HG03135 (cell line): ENCODE measurements at regions not wholly inside any gene's neighbourhood (a gene's known extent, or its start where the extent isn't known, plus 50 kb on each side); places are given as distances from the start of the nearest gene placed in this dataset.
"Not testable (repeated sequence)": the region's sequence is repeated elsewhere in the genome, so short reads cannot be mapped to it uniquely, and the experiment has no call there.

Source experiments
- ATAC-seq: cut with Tn5 transposase; IDR thresholded peaks from one replicate; pipeline ENCODE4 v1.9.1; 2021; ENCODE audit warnings: mild to moderate bottlenecking, moderate library complexity; ENCODE audit not compliant: unreplicated experiment

DNA sequence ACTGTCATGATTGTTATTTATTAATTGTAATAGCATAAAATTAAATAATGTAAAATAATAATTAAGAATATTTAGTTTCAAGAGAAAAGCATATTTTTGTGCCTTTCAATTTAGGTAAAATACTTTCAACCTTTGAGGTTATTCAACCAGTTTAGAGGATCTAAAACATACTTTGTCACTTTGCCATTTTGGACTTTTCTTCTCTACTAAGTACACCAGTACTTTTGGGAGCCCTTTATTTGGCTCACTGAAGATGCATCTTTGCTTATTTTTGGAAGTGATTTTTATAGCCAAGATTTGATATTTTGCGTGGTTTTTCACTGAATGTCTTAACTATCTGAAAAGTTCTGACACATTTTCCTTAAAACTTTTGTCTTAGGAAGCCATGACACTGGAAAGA lies 860.5 kb downstream of the SORCS1 start:
- no peak for ATAC-seq

DNA sequence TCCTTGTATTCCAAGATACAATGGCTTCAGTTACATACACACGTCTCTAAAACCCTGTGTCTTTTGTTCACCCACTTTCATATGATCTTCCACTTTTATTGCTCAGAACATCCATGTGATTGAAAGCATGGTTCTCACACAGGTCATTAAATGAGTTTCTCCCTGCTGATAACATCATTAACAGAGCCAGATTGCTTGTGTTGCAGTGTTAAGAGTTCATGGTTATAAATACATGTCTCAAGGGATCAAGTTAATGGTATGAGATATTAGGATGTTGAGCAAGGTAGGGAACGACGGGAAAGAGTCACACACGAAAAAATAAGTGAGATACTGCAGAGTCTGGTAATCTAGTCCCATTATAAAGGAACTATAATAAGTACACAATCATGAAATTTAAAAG lies 861.5 kb downstream of the SORCS1 start:
- ATAC-seq: no peak

DNA sequence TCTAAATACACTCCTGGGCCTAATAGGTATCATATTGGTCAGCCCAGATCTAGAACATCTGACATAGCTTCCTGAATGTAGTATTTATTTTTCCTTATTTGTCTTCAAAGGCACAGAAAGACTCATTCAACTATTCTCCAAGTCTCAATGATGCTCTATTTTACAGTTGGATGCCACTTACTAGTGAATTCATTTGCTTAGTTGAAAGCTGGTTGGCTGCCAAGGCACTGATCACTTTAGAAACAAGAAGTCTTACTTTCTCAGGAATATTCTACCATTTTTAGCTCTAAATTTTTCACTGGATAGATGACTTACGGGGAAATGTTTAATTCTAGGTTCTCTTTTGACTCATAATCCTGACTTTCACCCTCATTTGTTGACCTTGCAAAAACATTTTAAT lies 863.4 kb downstream of the SORCS1 start:
- no peak for ATAC-seq

DNA sequence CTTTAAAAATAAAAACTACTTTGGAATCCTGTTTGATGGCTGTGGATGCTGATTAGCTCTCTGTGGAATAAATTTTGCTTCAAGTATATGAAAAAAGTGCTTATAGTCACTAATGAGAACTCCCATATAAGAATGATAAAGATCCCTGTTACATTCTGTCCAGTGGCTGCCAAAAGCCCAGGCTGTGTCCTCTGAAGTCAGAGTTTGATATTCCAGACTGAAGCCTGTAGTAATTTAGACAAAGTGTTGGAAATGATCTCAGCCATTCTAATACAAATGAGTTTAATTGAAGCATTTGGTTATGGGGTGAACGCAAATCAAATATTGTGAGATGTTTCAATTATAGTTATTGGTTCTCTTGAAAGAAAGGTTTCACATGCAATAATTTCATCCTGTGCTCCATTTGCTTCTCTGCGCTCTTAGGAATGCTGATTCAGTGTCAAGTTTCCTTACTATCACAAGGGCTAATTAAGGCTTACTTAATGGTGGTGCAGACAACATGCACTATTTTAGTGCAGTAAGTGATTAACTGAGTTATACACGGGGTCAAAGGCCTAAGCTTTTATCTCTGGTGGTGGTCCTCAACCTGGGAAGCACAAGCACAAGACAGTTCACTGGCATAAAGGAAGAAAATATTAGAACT lies 867.6 kb downstream of the SORCS1 start:
- ATAC-seq: no peak

DNA sequence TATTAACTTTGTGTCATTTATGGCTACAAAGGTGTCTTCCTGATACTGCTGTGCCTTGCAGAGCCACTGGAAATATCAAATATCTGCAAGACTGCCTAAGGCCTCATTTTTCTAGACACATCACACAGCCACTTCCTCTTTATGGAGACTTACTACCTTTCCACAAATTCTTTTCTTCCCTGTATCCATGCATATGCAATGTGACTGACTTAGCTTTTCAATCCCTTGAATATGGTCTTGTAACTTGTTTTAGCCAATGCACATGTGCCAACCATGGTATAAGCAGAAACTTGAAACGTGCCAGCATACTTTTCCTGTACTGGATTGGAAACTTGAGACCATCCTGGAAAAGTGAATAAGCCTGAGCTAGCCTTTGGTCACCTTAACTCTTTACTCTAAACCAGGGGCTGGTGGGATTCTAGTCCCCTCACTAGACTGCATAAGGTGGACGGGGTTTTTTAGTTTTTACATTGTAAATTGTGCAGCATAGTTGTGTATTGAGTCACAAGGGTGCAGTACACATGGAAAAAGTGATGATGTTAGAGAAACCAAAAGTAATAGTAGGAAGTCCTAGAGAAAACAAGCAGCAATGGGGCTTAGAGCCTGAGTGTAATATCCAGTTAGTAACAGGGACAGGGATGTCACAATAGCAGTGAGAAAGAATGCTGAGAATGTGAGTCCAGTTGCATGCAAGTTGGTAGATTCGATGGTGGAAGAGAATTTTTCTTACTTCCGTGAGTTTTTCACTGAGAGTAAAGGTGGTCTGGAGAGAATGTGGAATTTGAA lies 879.5 kb downstream of the SORCS1 start:
- no peak for ATAC-seq

DNA sequence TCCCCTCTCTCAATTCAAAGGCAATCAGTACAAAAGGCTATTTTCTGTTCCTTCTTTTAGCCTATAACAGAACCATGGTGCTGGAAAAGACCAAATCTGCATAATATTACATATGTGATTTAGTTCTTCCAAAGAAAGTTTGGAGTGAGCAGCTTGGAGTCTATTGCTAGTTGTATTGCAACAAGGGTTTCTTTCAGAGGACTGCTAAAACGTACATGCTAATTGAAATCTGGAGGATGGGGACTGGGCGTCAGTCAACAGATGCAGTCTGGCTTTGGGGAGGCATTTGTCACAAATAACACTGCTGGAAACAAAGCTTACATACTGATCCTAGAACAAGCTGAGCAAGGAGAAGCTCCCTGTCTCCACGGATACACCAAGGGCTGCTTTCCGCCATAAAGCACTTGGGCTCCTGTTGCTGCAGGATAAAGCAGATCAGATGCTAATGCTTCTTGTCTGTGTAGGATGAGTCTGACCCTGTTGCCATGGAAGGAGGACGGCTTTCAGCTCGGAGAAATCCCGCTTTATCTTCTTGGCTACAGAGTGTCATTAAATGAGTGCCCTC lies 883.5 kb downstream of the SORCS1 start:
- ATAC-seq: no peak

DNA sequence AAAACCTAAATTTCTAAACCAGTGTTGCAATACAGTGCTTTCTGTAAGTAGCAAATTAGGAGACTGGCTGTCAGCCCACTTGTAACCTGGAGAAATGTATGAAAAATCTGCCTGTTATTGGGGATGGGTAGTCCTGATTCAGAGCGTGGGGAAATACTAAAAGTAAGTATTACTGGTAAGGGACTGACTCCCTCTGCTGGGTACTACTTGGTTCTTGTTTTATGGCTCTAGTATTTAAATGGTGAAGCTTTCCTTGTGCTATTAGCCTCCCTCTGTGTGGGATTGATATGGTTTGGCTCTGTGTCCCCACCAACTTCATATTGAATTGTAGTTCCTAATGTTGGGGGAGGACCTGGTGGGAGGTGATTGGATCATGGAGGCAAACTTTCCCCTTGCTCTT lies 886.1 kb downstream of the SORCS1 start:
- no peak for ATAC-seq

DNA sequence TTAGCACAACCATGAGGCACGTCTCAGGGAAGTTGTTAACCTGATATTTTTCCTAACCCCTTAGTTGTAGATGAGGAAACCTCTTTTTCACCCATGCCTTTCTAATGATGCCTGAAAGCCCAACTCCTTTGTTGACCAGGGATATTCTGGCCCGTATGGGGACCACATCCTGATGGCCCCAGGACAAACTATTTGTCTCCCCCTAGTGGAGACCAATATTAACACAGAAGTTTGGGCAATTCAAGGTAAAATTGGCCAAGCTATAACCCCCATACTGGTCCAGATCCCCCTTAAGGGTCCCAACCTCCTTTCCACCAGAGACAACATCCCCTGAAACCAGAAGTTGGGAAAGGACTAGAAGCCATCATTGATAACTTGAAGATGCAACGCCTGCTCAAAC lies 893.3 kb downstream of the SORCS1 start:
- ATAC-seq: no peak

DNA sequence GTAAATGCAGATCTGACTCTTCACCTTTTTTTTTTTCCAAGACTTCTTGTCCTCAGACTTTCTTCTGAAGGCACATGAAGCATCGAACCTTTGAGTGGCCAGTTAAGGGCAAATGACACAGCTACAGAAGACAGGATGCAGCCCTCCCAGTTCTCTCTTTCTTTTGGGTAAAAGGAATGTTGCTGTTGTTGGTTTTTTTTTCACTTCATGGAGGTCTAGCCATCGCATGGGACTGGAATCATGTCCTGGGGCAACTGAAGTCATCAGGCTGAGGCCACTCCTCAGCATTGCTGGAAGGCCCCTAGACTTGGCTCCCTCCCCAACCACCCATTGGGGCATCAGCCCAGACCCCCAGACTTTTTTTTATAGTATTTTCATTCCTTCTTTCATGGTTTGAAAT lies 896.5 kb downstream of the SORCS1 start:
- no peak for ATAC-seq

DNA sequence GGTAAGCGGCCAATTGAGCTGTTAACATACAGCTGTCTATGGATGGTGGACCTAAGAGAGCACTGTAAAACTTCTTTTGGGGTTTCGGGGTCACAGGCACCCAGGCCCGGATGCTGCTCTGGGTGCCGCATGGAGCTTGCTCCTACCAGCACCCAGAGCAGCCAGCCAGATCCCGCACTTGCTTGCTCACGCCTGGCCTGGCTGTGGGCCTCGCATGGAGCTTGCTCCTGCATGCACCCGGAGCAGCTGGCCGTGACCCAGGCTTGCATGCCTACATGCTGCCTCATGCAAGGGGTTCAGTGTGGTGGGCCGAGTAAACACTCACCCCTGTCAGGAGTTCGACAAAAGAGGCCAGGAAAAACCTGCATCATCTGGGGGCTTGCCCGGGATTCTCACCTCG lies 896.9 kb downstream of the SORCS1 start:
- no peak for ATAC-seq

DNA sequence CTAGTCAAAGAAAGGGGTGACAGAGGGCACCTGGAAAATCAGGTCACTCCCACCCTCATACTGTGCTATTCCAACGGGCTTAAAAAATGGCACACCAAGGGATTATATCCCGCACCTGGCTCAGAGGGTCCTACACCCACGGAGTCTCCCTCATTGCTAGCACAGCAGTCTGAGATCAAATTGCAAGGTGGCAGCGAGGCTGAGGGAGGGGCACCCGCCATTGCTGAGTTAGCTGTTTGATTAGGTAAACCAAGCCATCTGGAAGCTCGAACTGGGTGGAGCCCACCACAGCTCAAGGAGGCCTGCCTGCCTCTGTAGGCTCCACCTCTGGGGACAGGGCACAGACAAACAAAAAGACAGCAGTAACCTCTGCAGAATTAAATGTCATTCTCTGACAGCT lies 907.1 kb downstream of the SORCS1 start:
- not testable (repeated sequence) for ATAC-seq

DNA sequence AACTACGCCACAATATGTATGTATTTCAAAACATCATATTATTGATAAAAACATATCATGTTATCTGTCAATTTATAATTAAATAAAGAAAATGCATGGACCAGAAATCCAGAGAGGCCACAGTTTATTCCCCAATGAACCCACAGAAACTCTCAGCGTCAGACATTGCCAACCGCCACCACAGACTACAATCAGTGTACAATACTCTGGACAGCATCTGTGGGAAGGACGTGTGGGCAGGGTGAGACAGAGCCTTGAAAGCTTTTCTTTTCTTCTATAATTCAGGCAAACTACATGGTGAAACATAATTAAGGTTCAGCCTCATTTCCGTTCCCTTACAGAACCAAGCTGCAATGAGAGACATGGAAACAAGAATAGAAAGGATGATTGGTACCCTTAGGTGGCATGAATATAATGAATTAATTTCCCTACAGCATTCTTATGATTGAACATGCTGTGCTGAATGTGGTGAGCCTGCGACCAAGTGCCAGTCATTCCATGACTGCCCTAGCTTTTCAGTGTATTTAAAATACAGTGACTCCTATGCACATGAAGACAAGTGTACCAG lies 909.3 kb downstream of the SORCS1 start:
- ATAC-seq: no peak

DNA sequence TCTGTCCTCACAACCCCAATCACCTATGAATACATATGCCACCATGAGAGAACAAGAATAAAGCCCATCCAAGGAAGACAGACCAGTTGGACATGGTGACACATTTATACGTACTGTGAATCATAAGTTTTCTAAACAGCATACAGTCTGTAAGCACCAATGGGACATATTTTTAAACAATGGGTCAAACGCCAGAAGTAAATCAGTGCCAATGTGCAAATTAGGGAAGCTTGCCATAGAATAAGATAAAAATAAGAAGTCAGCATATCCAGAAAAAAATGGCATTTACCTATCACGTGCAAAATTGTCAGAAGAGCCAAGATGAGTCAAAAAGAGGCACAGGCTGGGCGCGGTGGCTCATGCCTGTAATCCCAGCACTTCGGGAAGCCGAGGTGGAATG lies 910.4 kb downstream of the SORCS1 start:
- ATAC-seq: no peak

DNA sequence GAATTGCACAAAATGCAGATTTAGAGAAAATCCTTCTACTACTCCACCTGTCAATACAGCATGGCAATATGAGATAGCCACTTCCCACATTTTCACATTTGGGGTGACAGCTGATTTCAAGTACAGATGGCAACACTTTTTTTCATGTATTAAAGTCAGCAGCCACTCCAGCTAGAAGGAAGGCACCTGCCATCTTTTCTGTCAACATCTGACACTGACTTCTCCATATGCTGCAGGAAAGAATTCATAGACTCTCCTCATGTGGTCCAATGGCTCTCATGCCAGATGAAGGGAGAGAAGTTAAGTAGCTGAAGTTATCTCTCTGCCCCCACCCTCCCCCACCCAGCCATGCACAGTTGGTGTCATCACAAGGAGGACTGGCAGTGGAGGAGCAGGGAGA lies 912.0 kb downstream of the SORCS1 start:
- no peak for ATAC-seq

DNA sequence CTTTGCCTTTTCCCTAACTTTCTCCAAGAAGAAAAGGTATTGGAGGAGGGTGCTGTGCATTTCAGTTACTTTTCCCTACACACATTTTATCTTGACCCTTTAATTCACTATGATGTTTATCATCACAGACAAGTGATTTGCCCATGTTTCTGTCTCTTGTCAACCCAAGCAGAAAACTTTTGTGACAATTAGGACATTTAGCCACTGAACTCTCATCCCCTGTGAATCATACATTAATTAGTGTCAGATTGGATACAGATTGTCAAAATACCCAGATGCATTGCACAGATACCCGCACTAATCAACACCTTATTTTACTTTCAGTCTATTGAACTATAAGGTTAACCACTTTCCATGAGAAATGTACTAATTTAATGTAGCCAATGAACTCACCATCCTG lies 912.9 kb downstream of the SORCS1 start:
- no peak for ATAC-seq

DNA sequence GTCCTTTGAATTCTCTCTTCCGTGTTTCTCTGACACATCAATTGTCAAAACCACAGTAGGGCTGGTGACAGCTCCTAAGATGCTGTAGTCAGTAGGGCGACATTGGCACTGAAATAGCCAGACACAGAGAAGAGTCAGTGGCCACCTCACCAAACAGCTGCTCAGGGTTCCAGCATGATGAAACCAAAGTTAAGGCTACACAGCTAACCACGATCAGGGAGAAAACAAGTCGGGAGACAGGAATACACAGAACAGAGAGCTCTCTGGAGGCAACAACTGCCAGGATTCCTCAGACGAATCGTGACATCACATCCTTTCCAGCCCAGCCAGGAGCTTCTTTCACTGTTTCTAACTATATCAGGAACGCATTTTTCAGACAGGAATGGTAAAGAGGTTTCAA lies 922.2 kb downstream of the SORCS1 start:
- no peak for ATAC-seq

DNA sequence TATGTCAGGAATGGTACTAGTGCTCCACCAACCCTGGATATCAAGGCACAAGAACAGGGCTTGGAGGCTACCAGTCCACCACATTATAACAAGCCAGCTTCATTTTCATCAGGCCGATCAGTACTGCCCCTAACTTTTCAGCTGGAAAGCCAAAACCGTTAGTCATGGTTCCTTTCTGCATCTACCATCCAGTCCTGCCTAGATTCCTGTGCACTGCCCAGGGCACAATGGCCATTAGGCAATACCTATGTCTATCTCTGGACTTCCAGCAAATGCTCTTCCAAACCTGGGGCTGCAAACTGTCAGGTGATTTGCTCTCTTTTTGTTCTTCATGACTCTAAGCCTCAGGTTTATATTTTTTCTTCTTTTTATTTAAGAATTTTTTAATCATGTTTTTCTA lies 937.7 kb downstream of the SORCS1 start:
- no peak for ATAC-seq

DNA sequence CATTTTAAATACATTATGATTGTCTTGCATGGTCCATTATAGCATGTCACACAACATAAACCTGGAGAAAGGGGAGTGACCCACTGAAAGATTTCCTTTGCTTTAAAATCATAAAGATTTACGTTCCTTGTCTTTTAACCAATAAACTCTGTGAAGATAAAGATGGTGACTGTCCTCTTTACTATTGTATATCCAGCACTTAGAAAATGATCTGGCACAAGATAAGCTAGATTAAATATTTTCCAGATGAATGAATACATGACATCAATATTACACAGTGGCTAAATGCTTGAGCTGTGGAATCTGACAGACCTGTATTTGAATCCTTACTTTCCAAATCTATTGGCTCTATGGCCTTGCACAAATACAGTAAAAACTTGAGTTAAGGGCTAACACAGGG lies 938.4 kb downstream of the SORCS1 start:
- no peak for ATAC-seq

DNA sequence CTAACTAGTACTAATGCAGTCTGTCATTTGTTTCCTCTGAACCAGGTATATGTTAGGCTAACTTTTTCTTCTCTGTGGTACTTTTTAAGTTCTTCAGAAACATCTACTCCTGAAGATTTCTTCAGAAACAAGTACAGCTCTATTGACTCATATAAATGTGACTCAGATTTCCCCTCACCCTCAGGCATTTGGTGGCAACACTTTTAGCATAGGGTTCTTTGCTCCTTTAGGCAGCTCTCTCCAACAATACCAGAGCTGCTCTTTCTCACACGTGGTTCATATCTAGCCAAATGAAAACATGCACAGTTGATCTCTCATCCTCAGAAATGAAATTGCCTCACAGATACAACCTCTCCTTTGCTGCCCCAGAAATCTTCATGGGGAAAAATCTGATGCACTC lies 939.8 kb downstream of the SORCS1 start:
- ATAC-seq: no peak

DNA sequence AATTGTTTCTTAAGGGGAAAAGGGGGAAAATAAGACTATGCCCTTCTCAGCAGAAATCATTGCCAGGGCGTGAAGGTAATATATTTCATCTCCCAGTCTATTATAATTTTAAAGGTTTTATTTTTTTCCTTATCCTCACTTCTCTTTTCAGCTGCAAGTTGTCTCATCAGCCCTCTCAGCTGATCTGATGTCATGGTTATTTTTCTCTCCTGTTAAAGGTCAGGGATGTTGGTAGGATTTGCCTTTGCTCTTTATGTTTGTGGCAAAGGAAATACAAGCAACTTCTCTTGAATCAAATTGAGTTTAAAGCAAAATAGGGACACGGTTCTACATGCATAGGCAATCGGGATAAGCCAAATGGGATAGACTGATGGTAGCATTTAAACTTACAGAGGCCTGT lies 946.9 kb downstream of the SORCS1 start:
- no peak for ATAC-seq

DNA sequence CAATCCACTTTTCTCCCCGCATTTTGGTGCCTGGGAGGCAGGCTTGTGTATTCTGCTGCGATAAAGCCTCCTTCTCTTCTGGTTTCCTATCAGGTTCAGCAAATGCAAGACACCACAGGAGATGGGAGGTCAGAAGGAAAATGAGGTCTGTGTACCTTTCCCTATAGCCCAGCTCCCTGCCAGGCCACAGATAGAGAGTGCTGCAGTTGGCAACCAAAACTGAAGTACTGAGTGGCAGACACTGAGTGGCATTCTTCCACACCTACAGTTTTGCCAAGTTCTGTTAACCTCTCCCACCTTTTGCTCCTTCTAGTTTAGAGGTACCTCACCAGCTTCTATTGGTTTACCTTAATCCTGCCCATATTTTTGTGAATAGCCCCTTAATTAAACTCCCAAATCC lies 948.4 kb downstream of the SORCS1 start:
- no peak for ATAC-seq

DNA sequence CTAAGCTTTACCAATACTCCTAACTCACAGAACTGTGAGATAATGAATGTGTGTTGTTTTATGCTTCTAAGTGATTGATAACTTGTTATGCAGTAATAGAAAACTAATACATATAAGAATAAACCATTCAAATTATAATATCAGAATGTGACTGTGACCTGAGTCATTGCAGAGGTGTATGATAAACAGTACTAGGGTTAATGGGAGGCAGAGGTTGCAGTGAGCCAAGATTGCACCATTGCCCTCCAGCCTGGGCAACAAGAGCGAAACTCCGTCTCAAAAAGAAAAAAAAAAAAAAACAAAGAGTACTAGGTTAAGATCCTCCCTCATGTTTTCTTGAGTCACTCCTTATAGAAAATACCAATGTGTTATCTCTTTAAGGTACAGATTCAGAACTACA lies 950.3 kb downstream of the SORCS1 start:
- no peak for ATAC-seq
